ENCODE measurements at regions not wholly inside any gene's neighbourhood (a gene's known extent, or its start where the extent isn't known, plus 50 kb on each side); places are given as distances from the start of the nearest gene placed in this dataset.

DNA sequence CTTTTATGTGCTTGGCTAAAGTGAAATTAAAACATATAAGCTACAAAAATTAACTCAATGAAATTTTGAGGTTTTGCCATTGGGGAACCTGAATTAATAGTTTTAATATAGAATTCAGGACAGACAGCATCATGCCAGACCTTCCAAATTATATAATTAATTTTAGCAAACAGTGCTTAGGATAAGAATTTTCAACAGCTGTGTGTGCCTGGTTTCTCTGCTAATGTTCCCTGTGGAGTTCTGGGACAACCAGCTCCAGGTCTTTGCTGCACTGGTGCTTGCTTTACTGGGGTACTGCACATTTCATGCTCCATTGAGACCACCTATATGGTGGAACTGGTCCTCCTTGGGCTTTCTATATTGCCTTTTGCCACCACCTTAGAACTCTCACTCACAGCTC is 199.5 kb downstream of the NDFIP2 start:
- TF ChIP-seq POLR2A (IDR thresholded peaks at IDR 0.05) (no peak), POLR2AphosphoS5 (IDR thresholded peaks at IDR 0.05) (no peak)

Measured in gastroesophageal sphincter (tissue), 2 donors.